ENCODE measurements at regions not wholly inside any gene's neighbourhood (a gene's known extent, or its start where the extent isn't known, plus 50 kb on each side); places are given as distances from the start of the nearest gene placed in this dataset.

DNA sequence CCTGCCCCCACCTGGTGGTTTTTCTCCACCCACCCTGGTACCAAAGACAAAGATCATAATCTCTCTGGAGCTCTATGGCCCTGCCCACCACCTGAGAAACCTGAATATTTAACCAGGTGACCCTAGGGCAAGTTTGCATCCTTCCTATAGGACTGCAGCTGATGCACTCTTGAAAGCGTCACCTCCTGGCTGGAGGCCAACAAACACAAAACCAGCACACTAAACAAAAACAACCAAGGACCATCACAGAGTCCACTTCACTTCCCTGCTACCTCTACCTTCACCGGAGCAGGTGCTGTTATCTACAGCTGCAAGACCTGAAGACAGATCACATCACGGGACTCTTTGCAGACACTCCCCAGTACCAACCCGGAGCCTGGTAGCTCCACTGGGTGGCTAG, 296.7 kb upstream of the FGF13 start:
- TF ChIP-seq CTCF (IDR thresholded peaks at IDR 0.05), result no peak
- no peak for TF ChIP-seq EZH2 (IDR thresholded peaks at IDR 0.05)
- no peak for TF ChIP-seq EZH2phosphoT487 (IDR thresholded peaks at IDR 0.05)
